ENCODE measurements at regions not wholly inside any gene's neighbourhood (a gene's known extent, or its start where the extent isn't known, plus 50 kb on each side); places are given as distances from the start of the nearest gene placed in this dataset.
"Not testable (repeated sequence)": the region's sequence is repeated elsewhere in the genome, so short reads cannot be mapped to it uniquely, and the experiment has no call there.

DNA sequence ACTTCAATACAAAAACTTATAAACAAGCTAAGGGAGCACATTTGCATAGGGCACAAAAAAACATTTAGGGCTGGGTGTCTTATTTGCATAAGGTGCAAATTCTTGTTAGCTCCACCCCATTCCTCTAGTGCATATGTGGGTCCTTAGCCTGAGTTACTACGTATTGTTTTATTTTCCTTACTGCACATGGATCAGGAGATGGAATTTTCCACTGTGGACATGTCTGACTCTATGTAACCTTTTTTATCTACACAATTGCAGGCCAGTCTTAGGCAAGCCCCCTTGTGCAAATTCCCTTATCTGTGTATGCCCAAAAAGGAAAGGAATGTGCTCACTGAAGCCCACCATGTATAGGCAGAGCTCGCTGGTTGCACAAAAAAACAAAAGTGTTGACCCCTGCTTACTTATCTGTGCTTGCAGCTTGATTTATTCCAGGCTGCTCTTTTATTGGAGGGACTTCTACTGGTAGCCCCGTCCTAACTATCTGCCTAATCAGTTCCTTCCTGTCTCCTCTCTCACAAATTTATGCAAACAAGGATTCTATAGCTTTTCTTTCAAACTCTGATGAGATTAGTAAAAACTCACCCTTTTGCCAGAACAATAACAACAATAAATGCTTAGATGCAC lies 359.0 kb upstream of the MAGEB16 start:
- POLR2A ChIA-PET: no interaction called here
- H3K36me3 Mint-ChIP-seq (ENCODE audit: low read depth): no peaks in the 10 kb centered on the region
- ATAC-seq (no peak), DNase-seq (no peak)
- no peaks in the 10 kb centered on the region for H3K9me3 Mint-ChIP-seq (ENCODE audit: insufficient read depth)
- H3K27me3 Mint-ChIP-seq (ENCODE audit: low read depth): no peaks in the 10 kb centered on the region
- no peaks in the 10 kb centered on the region for H3K4me1 Mint-ChIP-seq (ENCODE audit: low read depth)
- no peak overlapping the region for H3K4me3 Mint-ChIP-seq
- CTCF ChIA-PET: no interaction called here
- H3K27ac Mint-ChIP-seq: no peak overlapping the region

DNA sequence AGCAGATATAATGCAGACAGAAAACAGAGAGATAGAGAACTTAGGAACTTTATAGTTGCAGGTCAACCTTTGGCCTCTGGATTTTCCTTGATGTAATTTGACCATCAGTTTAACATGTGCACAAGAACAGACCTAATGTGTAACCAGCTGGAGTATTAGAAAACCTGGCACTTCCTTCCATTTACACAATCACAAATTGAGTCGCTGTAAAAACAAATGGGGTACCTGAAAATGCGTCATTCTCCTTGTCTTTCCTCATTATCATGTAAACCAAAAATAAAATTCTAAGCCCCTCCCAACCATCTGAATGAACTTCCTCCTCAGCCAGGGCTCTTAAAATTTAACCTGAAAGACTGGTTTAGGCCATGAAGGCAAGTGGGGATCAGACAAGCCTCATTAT lies 358.4 kb upstream of the MAGEB16 start:
- Mint-ChIP-seq H3K27me3 (ENCODE audit: low read depth) (no peaks in the 10 kb centered on the region), H3K4me3 (no peak overlapping the region), H3K27ac (no peak overlapping the region), H3K9me3 (ENCODE audit: insufficient read depth) (no peaks in the 10 kb centered on the region), H3K36me3 (ENCODE audit: low read depth) (no peaks in the 10 kb centered on the region), H3K4me1 (ENCODE audit: low read depth) (no peaks in the 10 kb centered on the region)
- POLR2A ChIA-PET: no interaction called here
- CTCF ChIA-PET: no interaction called here
- ATAC-seq (no peak), DNase-seq (no peak)

DNA sequence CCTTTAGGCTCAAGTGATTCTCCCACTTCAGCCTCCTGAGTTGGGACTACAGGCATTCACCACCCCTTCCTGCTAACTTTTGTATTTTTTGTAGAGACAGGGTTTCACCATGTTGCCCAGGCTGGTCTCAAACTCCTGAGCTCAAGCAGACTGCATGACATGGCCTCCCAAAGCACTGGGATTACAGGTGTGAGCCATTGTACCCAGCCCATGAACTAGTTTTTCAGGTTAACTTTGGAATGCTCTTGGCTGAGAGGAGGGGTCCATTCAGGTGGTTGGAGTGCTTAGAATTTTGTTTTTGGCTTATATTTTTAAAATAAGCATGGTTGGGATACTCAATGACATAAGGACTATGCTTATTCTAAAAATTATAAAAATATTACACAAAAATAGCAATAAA lies 355.7 kb upstream of the MAGEB16 start:
- Mint-ChIP-seq H3K27ac (no peak overlapping the region), H3K4me1 (ENCODE audit: low read depth) (no peaks in the 10 kb centered on the region), H3K36me3 (ENCODE audit: low read depth) (no peaks in the 10 kb centered on the region), H3K9me3 (ENCODE audit: insufficient read depth) (no peaks in the 10 kb centered on the region), H3K27me3 (ENCODE audit: low read depth) (no peaks in the 10 kb centered on the region), H3K4me3 (no peak overlapping the region)
- POLR2A ChIA-PET: no interaction called here
- DNase-seq (no peak), ATAC-seq (no peak)
- CTCF ChIA-PET: no interaction called here

DNA sequence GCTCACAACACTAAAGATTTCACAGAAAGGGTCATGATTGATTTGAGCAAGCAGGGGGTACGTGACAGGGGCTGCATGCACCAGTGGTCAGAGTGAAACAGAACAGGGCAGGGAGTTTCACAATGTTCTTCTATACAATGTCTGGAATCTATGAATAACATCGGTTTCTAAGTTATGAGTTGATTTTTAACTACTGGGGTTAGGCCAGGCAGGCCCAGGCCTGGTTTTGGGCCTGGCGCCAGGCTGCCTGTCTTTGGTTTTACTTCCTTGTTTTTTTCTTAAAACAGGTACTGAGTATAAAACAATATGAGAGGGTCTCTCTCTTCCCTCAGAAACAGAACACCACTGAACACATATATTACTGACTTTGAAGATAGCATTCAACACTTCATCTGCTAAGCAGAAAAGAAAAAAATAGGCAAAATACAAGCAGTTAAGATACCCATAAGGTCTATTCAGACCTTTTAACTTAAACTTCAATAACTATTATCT lies 355.0 kb upstream of the MAGEB16 start:
- DNase-seq; H3K27me3 Mint-ChIP-seq (ENCODE audit: low read depth); CTCF ChIA-PET; H3K36me3 Mint-ChIP-seq (ENCODE audit: low read depth); H3K4me3 Mint-ChIP-seq; ATAC-seq; POLR2A ChIA-PET; H3K4me1 Mint-ChIP-seq (ENCODE audit: low read depth); H3K27ac Mint-ChIP-seq; H3K9me3 Mint-ChIP-seq (ENCODE audit: insufficient read depth): not testable (repeated sequence)

DNA sequence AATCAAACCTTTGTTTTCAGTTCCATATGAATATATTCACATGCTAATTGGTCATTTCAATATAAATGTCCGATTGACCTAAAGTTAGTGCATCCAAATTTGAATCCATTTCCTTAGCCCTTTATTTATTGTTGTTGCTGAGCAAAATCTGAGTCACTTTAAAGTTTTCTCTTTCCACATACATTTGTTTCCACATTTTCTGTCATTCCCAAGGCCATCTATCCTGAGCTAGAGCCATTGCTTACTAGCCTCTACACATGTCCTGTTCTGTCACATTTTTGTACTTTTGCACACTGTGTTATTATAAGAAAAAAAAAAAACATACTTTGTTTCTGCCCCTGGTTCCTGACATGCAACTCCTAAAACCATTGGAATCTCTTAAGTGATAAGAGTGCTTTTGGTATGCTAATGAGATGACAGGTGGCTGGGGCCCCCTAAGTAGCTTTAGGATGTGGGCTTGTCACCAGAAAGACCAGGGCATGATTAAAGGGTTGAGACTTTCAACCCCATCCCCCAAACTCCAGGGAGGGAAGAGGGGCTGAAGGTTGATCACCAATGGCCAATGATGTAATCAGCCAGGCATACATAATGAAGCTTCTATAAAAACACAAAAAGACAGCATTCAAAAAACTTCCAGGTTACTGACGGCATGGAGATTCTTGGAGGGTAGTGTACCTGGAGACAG lies 353.3 kb upstream of the MAGEB16 start:
- CTCF ChIA-PET: no interaction called here
- DNase-seq (no peak), ATAC-seq (no peak)
- POLR2A ChIA-PET: no interaction called here
- H3K27me3 Mint-ChIP-seq (ENCODE audit: low read depth): no peaks in the 10 kb centered on the region
- H3K27ac Mint-ChIP-seq: no peak overlapping the region
- no peaks in the 10 kb centered on the region for H3K4me1 Mint-ChIP-seq (ENCODE audit: low read depth)
- no peaks in the 10 kb centered on the region for H3K9me3 Mint-ChIP-seq (ENCODE audit: insufficient read depth)
- H3K36me3 Mint-ChIP-seq (ENCODE audit: low read depth): no peaks in the 10 kb centered on the region
- H3K4me3 Mint-ChIP-seq: no peak overlapping the region

DNA sequence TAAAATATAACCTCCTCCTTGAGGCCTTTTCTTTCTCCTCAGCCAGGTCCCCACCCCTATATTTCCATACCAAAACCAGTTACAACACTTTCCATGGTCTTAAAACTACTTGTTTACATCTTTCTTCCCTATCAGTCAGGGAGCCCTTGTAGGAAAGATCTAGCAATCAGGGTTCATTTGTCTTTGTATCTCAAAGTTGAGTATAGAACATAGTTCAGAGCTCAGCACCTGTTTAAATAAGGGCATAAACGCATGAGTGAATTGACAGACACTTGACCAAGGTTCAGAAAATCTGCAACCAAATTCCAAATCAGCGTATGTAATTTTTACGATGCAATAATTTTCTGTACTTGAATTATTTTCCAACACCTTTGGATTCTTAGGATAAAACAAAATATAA lies 352.2 kb upstream of the MAGEB16 start:
- no peak for ATAC-seq
- Mint-ChIP-seq H3K9me3 (ENCODE audit: insufficient read depth) (no peaks in the 10 kb centered on the region), H3K4me1 (ENCODE audit: low read depth) (no peaks in the 10 kb centered on the region), H3K27me3 (ENCODE audit: low read depth) (no peaks in the 10 kb centered on the region), H3K4me3 (no peak overlapping the region), H3K36me3 (ENCODE audit: low read depth) (no peaks in the 10 kb centered on the region), H3K27ac (no peak overlapping the region)
- DNase-seq: no peak
- ChIA-PET POLR2A (no interaction called here), CTCF (no interaction called here)

DNA sequence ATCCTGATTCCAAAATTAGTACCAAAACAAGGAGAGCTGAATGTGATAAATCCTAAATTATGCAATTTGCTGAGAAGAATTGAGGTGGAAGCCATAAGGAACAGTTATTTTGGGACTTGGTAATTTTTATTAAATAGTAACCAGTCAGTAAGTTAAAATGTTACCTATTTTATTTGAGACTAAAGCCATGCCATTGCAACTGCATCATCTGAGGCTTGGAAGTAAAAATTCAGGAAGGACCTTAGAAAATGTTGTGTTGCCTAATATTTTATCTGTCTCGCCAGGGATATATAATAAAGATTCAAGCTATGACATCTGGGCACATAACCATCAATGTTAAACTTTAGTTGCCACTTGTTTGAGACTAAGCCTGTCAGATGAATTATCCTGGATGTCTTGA lies 341.3 kb upstream of the MAGEB16 start:
- ATAC-seq (no peak), DNase-seq (no peak)
- ChIA-PET CTCF (no interaction called here), POLR2A (no interaction called here)
- Mint-ChIP-seq H3K4me3 (no peak overlapping the region), H3K27me3 (ENCODE audit: low read depth) (no peaks in the 10 kb centered on the region), H3K9me3 (ENCODE audit: insufficient read depth) (no peaks in the 10 kb centered on the region), H3K36me3 (ENCODE audit: low read depth) (no peaks in the 10 kb centered on the region), H3K27ac (no peak overlapping the region), H3K4me1 (ENCODE audit: low read depth) (no peaks in the 10 kb centered on the region)

DNA sequence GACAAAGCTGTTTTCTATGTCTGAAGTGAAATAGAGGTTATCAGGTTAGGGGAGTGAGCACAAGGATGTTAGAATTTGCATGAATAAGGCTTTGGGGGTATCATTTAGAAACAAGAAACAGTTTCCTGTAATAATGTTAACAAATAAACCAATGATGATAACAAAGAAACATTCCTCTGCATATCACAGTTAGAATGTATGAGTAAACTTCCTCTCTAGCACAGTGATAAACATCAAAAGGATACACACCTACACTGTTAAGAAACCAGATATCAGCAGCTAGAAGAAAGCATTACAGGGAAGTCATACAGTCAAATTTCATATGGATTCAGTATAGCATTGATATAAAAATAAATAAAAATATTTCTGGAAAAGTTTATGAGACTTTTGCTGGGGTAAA lies 340.0 kb upstream of the MAGEB16 start:
- H3K27me3 Mint-ChIP-seq (ENCODE audit: low read depth): no peaks in the 10 kb centered on the region
- DNase-seq: no peak
- no peaks in the 10 kb centered on the region for H3K4me1 Mint-ChIP-seq (ENCODE audit: low read depth)
- CTCF ChIA-PET: no interaction called here
- H3K4me3 Mint-ChIP-seq: no peak overlapping the region
- no peak overlapping the region for H3K27ac Mint-ChIP-seq
- POLR2A ChIA-PET: no interaction called here
- no peak for ATAC-seq
- no peaks in the 10 kb centered on the region for H3K9me3 Mint-ChIP-seq (ENCODE audit: insufficient read depth)
- H3K36me3 Mint-ChIP-seq (ENCODE audit: low read depth): no peaks in the 10 kb centered on the region

DNA sequence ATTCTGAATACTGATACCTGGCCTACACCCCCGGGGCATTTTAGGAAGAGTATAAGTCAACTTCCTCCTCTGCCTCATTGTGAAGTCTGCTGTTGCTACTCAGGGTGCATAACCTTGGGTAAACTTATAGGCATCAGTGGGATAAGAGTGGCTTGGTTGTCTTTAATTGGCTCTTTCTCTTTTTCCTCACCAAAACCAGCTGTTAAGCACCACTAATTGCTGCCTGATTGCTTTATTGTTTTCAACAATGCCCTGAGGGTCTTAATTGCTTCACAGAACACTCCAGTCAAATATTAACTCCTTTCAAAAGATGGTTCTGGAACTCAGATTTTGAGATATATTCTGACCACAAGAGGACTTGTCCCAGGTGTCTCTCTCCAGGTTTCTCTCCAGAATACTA lies 337.0 kb upstream of the MAGEB16 start:
- no peak for DNase-seq
- Mint-ChIP-seq H3K27me3 (ENCODE audit: low read depth) (no peaks in the 10 kb centered on the region), H3K4me3 (no peak overlapping the region), H3K4me1 (ENCODE audit: low read depth) (no peaks in the 10 kb centered on the region), H3K9me3 (ENCODE audit: insufficient read depth) (no peaks in the 10 kb centered on the region), H3K36me3 (ENCODE audit: low read depth) (no peaks in the 10 kb centered on the region), H3K27ac (no peak overlapping the region)
- ChIA-PET POLR2A (no interaction called here), CTCF (no interaction called here)
- no peak for ATAC-seq

DNA sequence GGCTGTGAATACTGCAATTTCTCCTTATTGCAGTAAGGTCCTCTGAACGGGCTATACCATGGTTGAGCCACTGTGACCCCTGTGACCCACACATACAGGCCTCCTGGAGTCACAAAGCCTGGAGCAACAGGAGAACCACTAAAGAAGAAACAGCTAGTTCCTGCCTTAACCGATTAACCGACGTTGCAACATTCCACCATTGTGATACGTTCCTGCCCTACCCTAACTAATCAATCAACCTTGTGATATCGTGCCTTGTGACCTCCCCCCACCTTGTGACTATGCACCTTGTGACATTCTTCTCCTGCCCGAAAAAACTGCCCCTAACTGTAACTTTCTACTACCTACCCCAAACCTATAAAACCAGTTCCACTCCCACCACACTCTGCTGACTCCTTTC lies 301.5 kb upstream of the MAGEB16 start:
- H3K9me3 Mint-ChIP-seq (ENCODE audit: insufficient read depth); H3K4me1 Mint-ChIP-seq (ENCODE audit: low read depth); H3K4me3 Mint-ChIP-seq; CTCF ChIA-PET; H3K27me3 Mint-ChIP-seq (ENCODE audit: low read depth); POLR2A ChIA-PET; H3K36me3 Mint-ChIP-seq (ENCODE audit: low read depth); DNase-seq; ATAC-seq; H3K27ac Mint-ChIP-seq: not testable (repeated sequence)

DNA sequence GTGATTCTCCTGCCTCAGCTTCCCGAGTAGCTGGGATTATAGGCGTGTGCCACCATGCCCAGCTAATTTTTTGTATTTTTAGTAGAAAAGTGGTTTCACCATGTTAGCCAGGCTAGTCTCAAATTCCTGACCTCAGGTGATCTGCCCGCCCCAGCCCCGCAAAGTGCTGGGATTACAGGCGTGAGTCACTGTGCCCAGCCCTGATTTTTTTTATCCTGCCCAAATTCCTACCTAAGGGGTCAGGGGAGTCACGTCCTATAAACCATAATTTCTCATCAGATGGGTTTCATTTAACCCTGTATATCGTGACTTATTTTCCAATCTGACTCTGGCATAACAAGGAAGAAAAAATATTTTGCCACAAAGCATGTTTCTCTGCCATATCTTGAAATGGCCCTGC lies 300.7 kb upstream of the MAGEB16 start:
- DNase-seq; H3K36me3 Mint-ChIP-seq (ENCODE audit: low read depth); POLR2A ChIA-PET; H3K4me1 Mint-ChIP-seq (ENCODE audit: low read depth); CTCF ChIA-PET; ATAC-seq; H3K27me3 Mint-ChIP-seq (ENCODE audit: low read depth); H3K27ac Mint-ChIP-seq; H3K4me3 Mint-ChIP-seq; H3K9me3 Mint-ChIP-seq (ENCODE audit: insufficient read depth): not testable (repeated sequence)

DNA sequence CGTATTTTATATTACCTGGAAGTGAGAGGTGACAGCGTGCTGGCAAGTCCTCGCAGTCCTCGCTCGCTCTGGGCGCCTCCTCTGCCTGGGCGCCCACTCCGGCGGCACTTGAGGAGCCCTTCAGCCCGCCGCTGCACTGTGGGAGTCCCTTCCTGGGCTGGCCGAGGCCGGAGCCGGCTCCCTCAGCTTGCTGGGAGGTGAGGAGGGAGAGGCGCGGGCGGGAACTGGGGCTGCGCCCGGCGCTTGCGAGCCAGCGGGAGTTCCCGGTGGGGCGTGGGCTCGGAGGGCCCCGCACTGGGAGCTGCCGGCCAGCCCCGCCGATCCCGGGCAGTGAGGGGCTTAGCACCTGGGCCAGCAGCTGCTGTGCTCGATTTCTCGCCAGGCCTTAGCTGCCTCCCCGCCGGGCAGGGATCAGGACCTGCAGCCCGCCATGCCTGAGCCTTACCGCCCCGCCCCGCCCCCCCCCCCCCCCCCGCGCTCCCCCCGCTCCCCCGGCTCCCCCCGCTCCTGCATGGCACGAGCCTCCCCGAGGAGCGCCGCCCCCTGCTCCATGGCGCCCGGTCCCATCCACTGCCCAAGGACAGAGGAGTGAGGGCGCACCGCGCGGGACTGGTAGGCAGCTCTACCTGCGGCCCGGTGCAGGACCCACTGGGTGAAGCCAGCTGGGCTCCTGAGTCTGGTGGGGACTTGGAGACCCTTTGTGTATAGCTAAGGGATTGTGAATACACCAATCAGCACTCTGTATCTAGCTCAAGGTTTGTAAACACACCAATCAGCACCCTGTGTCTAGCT lies 298.9 kb upstream of the MAGEB16 start:
- ATAC-seq (no peak), DNase-seq (no peak)
- ChIA-PET POLR2A (no interaction called here), CTCF (no interaction called here)
- Mint-ChIP-seq H3K27me3 (ENCODE audit: low read depth) (no peaks in the 10 kb centered on the region), H3K4me1 (ENCODE audit: low read depth) (no peaks in the 10 kb centered on the region), H3K36me3 (ENCODE audit: low read depth) (no peaks in the 10 kb centered on the region), H3K9me3 (ENCODE audit: insufficient read depth) (no peaks in the 10 kb centered on the region), H3K27ac (no peak overlapping the region), H3K4me3 (no peak overlapping the region)
